ENCODE measurements at regions not wholly inside any gene's neighbourhood (a gene's known extent, or its start where the extent isn't known, plus 50 kb on each side); places are given as distances from the start of the nearest gene placed in this dataset.

DNA sequence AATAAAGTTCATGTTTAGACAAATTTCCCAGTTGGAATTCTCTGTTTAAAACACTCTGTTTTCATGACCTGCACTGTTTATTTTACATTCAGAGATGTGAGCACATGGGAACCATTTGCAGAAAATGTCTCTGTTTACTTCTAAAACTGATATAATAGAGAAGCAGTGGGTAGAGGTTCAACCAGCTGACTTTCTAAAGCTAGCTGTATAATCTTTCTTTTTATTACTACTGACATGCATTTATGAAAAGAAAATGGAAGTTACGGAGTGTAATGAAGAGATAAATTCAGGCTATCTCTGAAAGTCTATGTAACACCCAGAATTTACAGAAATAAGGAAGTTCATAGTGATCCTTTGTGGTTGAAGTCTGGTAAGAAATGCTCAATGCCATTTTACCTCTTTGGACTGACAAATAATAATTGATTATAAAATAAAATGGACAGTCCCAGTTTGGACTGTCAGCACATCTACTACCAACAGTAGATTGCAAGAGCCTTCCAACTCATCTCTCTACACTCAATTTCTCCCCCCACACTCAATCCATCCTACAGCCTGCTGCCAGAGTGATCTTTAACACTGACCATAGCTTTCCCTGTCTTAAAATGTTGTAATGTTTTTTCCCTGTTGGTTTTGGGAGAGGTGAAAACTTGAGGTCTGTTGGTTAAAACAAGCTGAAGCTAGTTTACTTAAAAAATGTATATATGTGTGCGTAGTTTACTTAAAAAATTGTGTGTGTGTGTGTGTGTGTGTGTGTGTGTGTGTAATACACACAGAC lies 137.4 kb downstream of the AEBP2 start:
- Histone ChIP-seq H3K4me1 (no peaks in the 10 kb centered on the region), H3K79me2 (no peaks in the 10 kb centered on the region), H3K4me3 (ENCODE audit: low read depth, low read length) (no peak overlapping the region), H3K9me3 (ENCODE audit: control insufficient read depth, low read length) (no peaks in the 10 kb centered on the region), H3K36me3 (ENCODE audit: control insufficient read depth, insufficient read depth, low read length) (no peaks in the 10 kb centered on the region), H2AFZ (peak overlapping the region; percentile 16), H3K27me3 (ENCODE audit: control insufficient read depth, insufficient read depth, low read length) (no peaks in the 10 kb centered on the region), H3K27ac (no peak overlapping the region), H3K9ac (no peak overlapping the region), H3K4me2 (ENCODE audit: low read length) (no peak overlapping the region)
- TF ChIP-seq, protein P1, sequence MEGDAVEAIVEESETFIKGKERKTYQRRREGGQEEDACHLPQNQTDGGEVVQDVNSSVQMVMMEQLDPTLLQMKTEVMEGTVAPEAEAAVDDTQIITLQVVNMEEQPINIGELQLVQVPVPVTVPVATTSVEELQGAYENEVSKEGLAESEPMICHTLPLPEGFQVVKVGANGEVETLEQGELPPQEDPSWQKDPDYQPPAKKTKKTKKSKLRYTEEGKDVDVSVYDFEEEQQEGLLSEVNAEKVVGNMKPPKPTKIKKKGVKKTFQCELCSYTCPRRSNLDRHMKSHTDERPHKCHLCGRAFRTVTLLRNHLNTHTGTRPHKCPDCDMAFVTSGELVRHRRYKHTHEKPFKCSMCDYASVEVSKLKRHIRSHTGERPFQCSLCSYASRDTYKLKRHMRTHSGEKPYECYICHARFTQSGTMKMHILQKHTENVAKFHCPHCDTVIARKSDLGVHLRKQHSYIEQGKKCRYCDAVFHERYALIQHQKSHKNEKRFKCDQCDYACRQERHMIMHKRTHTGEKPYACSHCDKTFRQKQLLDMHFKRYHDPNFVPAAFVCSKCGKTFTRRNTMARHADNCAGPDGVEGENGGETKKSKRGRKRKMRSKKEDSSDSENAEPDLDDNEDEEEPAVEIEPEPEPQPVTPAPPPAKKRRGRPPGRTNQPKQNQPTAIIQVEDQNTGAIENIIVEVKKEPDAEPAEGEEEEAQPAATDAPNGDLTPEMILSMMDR (IDR thresholded peaks at IDR 0.05): no peak

DNA sequence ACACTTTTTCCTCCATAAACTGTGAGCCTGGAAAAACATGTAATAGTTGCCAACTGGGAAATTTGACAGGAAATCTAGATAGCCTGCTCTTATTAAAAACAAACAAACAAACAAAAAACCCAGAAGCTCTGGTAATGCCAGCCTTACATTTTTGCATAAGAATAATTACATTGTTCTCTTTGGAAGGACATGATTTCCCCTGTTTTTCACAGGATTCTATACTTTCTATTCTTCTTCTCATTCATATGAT lies 137.9 kb downstream of the AEBP2 start:
- no peak overlapping the region for H3K27ac ChIP-seq
- no peaks in the 10 kb centered on the region for H3K9me3 ChIP-seq (ENCODE audit: control insufficient read depth, low read length)
- no peak overlapping the region for H3K9ac ChIP-seq
- no peak overlapping the region for H3K4me3 ChIP-seq (ENCODE audit: low read depth, low read length)
- H3K4me1 ChIP-seq: no peaks in the 10 kb centered on the region
- H3K36me3 ChIP-seq (ENCODE audit: control insufficient read depth, insufficient read depth, low read length): no peaks in the 10 kb centered on the region
- no peak overlapping the region for H2AFZ ChIP-seq
- H3K79me2 ChIP-seq: no peaks in the 10 kb centered on the region
- no peak overlapping the region for H3K4me2 ChIP-seq (ENCODE audit: low read length)
- TF ChIP-seq, protein P1 (IDR thresholded peaks at IDR 0.05): no peak
- H3K27me3 ChIP-seq (ENCODE audit: control insufficient read depth, insufficient read depth, low read length): no peaks in the 10 kb centered on the region

DNA sequence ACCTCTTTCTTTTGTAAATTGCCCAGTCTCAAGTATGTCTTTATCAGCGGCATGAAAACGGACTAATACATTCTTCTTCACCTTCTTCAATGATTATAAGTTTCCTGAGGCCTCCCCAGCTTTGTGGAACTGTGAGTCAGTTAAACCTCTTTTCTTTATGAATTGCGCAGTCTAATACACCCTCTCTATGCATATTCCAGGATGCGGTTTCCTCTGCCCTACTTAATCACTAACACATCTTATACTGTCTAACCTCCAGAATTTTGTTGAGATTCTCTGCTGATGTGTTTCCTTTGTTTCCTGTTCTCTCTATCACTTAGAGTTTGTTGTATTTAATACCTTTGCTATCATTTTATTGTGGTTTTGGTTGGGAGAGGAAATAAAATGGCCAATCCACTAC lies 145.4 kb downstream of the AEBP2 start:
- TF ChIP-seq, protein P1 (IDR thresholded peaks at IDR 0.05): no peak

DNA sequence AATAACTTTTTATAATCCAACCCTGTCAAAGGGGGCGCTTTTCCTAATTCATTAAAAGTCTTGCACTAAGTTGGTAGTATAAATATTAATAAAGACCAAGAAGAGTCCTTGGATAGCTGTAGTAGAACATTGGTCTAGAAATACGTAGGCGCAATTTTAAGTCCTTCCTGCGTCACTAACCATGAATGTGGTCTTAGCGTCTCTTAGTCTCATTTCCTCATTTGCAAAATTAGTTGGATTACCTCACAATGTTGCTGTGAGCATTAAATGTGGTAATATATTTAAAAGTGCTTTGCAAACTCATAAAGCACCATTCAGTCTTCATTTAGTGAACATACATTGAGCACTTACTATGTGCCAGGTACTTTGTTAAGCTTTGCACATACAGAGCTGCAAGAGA lies 149.7 kb downstream of the AEBP2 start:
- Histone ChIP-seq H3K27ac (no peak overlapping the region), H3K36me3 (ENCODE audit: control insufficient read depth, insufficient read depth, low read length) (no peaks in the 10 kb centered on the region), H3K27me3 (ENCODE audit: control insufficient read depth, insufficient read depth, low read length) (no peaks in the 10 kb centered on the region), H3K4me1 (no peaks in the 10 kb centered on the region), H3K9ac (no peak overlapping the region), H3K79me2 (no peaks in the 10 kb centered on the region), H3K9me3 (ENCODE audit: control insufficient read depth, low read length) (no peaks in the 10 kb centered on the region), H2AFZ (no peak overlapping the region), H3K4me3 (ENCODE audit: low read depth, low read length) (no peak overlapping the region), H3K4me2 (ENCODE audit: low read length) (no peak overlapping the region)
- TF ChIP-seq, protein P1 (IDR thresholded peaks at IDR 0.05): no peak

More for the DNA sequence above, 145.4 kb downstream of the AEBP2 start:
- Histone ChIP-seq H3K4me1 (no peaks in the 10 kb centered on the region), H3K4me3 (ENCODE audit: low read depth, low read length) (no peak overlapping the region), H3K79me2 (no peaks in the 10 kb centered on the region), H3K36me3 (ENCODE audit: control insufficient read depth, insufficient read depth, low read length) (no peaks in the 10 kb centered on the region), H3K9ac (no peak overlapping the region), H3K27ac (no peak overlapping the region), H3K27me3 (ENCODE audit: control insufficient read depth, insufficient read depth, low read length) (no peaks in the 10 kb centered on the region), H2AFZ (no peak overlapping the region), H3K4me2 (ENCODE audit: low read length) (no peak overlapping the region), H3K9me3 (ENCODE audit: control insufficient read depth, low read length) (no peaks in the 10 kb centered on the region)

DNA sequence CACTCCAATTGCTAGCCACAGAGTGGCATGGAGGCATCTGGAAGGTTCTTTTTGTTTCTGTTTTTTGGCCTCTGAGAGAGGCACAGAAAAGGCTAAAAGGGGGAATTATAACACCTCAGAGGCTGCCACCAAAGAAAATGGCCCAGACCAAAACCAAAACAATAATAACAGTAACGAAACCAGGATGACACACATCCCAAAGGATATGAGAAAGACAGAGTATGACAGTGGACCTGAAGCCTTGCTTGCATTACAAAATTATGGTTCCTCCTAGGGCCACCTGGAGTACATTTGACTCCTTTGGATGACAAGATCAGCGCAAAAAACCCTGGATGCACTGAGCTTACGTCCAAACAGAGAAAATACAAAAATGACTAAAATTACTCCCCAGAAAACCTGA lies 152.7 kb downstream of the AEBP2 start:
- Histone ChIP-seq H3K27ac (no peak overlapping the region), H3K9ac (no peak overlapping the region), H3K36me3 (ENCODE audit: control insufficient read depth, insufficient read depth, low read length) (no peaks in the 10 kb centered on the region), H2AFZ (no peak overlapping the region), H3K4me1 (no peaks in the 10 kb centered on the region), H3K4me3 (ENCODE audit: low read depth, low read length) (no peak overlapping the region), H3K79me2 (no peaks in the 10 kb centered on the region), H3K4me2 (ENCODE audit: low read length) (no peak overlapping the region), H3K27me3 (ENCODE audit: control insufficient read depth, insufficient read depth, low read length) (no peaks in the 10 kb centered on the region), H3K9me3 (ENCODE audit: control insufficient read depth, low read length) (no peaks in the 10 kb centered on the region)
- TF ChIP-seq, protein P1 (IDR thresholded peaks at IDR 0.05): no peak

All from parathyroid adenoma (tissue), 2 donors.